Testis (tissue), 2 donors: ENCODE measurements at regions not wholly inside any gene's neighbourhood (a gene's known extent, or its start where the extent isn't known, plus 50 kb on each side); places are given as distances from the start of the nearest gene placed in this dataset.

Source experiments
- DNase-seq: peaks from one replicate; pipeline ENCODE4 v3.0.0-alpha.2; 2019
- H3K27ac ChIP-seq, 2 donors: fragments of 200-600 bp; sonication (generic); one replicate each; pipeline ENCODE4 v1.5.1; 2019
- H3K27me3 ChIP-seq: fragments of 200-600 bp; sonication (generic); one replicate; pipeline ENCODE4 v1.5.1; 2019
- H3K36me3 ChIP-seq: fragments of 200-600 bp; sonication (generic); one replicate; pipeline ENCODE4 v1.5.1; 2017; ENCODE audit warnings: low read depth; ENCODE audit errors: missing control alignments
- H3K4me1 ChIP-seq: fragments of 200-600 bp; sonication (generic); one replicate; pipeline ENCODE4 v1.5.1; 2019
- H3K4me3 ChIP-seq, 2 donors: fragments of 200-600 bp; sonication (generic); one replicate each; pipeline ENCODE4 v1.5.1; 2017 to 2019
- H3K9me3 ChIP-seq: fragments of 200-600 bp; sonication (generic); one replicate; pipeline ENCODE4 v1.5.1; 2017
- POLR2A ChIP-seq: fragments of 450-650 bp; IDR thresholded peaks from one replicate; pipeline ENCODE4 v1.6.1; 2017; ENCODE audit warnings: antibody characterized with exemption, mild to moderate bottlenecking, moderate library complexity
- WGBS, 2 donors: methylation state at CpG; one replicate each; pipeline ENCODE4 v1.1.5; 2018; 5-methylcytosine and 5-hydroxymethylcytosine counted together
- intact Hi-C: fragments of 100-400 bp; cut with DNase I; formaldehyde crosslinking; loops from one replicate; pipeline ENCODE4 v1.15.1; 2023; ENCODE audit warnings: low total_unique reads
- TF ChIP-seq, protein P1 (sequence below), 3 experiments: fragments of 450-650 bp in 2 of 3; fragments of 200-600 bp in 1 of 3; sonication (generic) in 1 of 3; IDR thresholded peaks; one replicate each; pipeline ENCODE4 v1.5.1; 2016 to 2019; ENCODE audit warnings: antibody characterized with exemption in 3 of 3, mild to moderate bottlenecking in 2 of 3, moderate library complexity in 1 of 3

DNA sequence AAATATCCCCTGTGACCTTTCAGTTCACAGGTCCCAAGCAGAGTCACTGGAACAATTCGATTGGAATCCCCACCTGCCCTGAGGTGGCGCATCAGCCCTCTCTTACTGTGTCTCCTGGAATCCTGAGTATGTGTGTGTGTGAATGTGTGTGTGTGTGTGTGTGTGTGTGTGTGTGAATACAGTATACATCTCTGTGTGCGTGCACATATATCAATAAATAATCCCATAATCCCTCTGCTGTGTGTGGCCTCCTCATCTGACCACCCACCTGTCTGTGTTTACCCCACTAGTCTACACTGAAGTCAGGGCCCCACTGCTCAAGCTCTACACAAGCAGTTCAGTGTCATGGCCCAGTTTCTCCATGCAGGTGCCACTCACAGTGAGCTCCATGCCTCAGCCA lies 187.4 kb downstream of the ERCC6L2 start:
- TF ChIP-seq POLR2A, result no peak
- TF ChIP-seq, protein P1, sequence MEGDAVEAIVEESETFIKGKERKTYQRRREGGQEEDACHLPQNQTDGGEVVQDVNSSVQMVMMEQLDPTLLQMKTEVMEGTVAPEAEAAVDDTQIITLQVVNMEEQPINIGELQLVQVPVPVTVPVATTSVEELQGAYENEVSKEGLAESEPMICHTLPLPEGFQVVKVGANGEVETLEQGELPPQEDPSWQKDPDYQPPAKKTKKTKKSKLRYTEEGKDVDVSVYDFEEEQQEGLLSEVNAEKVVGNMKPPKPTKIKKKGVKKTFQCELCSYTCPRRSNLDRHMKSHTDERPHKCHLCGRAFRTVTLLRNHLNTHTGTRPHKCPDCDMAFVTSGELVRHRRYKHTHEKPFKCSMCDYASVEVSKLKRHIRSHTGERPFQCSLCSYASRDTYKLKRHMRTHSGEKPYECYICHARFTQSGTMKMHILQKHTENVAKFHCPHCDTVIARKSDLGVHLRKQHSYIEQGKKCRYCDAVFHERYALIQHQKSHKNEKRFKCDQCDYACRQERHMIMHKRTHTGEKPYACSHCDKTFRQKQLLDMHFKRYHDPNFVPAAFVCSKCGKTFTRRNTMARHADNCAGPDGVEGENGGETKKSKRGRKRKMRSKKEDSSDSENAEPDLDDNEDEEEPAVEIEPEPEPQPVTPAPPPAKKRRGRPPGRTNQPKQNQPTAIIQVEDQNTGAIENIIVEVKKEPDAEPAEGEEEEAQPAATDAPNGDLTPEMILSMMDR (IDR thresholded peaks at IDR 0.05), result no peak
- no peaks in the 10 kb centered on the region for H3K9me3 ChIP-seq
- no peaks in the 10 kb centered on the region for H3K36me3 ChIP-seq
- 90 to 95% methylated on average over 3 of the region's 3 CpGs for WGBS, 2 donors
- no peak overlapping the region for H3K27ac ChIP-seq
- no peak overlapping the region for H3K4me3 ChIP-seq
- peaks cover 9% of the 10 kb centered on the region for H3K4me1 ChIP-seq
- intact Hi-C loops, result no loop called here
- H3K27me3 ChIP-seq, result no peaks in the 10 kb centered on the region
- DNase-seq, result no peak

DNA sequence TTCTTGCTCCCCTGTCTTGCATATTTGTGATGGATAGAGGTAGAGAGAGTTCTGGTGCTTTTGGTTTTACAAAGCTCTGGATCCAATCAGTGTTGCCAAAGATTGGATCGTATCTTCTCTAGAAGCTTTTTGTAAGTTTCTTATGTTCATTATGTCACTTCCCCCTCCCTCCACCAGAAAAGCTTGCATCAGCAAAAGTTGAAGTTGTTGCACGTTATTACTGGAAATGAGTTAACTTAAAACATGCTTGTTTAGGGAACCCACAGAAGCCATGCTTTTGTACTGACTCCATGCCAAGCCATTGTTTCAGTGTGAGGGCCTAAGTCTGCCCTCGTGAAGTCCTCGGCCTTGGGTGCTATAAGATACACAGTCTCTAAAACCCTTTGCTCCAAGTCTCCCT lies 186.5 kb downstream of the ERCC6L2 start:
- peak overlapping the region in 1 of 2 donors; percentile 30 for H3K27ac ChIP-seq
- intact Hi-C loops, result no loop called here
- DNase-seq, result no peak
- H3K36me3 ChIP-seq, result no peaks in the 10 kb centered on the region
- no peaks in the 10 kb centered on the region for H3K9me3 ChIP-seq
- no peaks in the 10 kb centered on the region for H3K27me3 ChIP-seq
- H3K4me1 ChIP-seq, result peaks cover 5% of the 10 kb centered on the region
- no peak overlapping the region for H3K4me3 ChIP-seq
- WGBS, 2 donors, result 51 to 55% methylated on average over 4 of the region's 4 CpGs
- TF ChIP-seq, protein P1 (IDR thresholded peaks at IDR 0.05), result no peak
- TF ChIP-seq POLR2A, result no peak

DNA sequence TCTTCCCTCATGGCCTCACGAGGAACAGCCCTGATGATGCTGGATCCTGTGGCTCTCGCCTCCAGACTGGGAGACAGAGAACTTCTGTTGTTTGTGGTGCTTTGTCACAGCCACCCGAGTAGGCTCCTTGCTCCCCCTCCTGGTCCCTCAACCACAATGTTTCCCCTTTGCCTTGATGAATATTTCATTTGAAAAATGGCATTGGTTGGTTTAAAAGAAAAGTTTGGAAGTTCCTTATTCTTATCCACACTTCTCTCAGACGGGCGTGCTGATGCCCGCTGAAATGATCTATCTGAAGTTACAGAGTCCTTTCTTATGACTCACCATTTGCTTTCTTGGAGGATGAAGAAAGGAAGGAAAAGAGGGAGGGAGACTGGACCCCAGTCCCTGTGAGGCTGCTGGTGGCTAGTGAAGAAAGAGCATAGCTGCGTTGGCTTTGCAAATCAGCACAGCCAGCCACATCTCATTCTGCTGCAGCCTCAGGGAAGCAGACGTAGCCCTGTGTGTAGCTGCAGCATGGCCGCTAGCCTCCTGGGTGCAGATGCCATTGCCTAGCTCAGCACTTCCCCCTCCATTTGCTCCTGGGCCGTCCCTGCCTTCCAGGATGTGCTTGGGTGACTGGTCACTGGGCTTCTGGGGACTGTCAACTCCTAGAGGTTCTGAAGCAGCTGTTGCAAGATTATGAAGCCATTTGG lies 185.9 kb downstream of the ERCC6L2 start:
- TF ChIP-seq, protein P1 (IDR thresholded peaks at IDR 0.05), result peak; percentile 41 to 62 (median 42)
- TF ChIP-seq POLR2A, result no peak
- H3K27ac ChIP-seq, result no peak overlapping the region
- no peaks in the 10 kb centered on the region for H3K27me3 ChIP-seq
- peaks cover 2% of the 10 kb centered on the region for H3K4me1 ChIP-seq
- DNase-seq, result peak; percentile 63
- H3K9me3 ChIP-seq, result no peaks in the 10 kb centered on the region
- no peaks in the 10 kb centered on the region for H3K36me3 ChIP-seq
- no peak overlapping the region for H3K4me3 ChIP-seq
- 52 to 54% methylated on average over 10 of the region's 10 CpGs for WGBS, 2 donors
- intact Hi-C loops, result no loop called here

DNA sequence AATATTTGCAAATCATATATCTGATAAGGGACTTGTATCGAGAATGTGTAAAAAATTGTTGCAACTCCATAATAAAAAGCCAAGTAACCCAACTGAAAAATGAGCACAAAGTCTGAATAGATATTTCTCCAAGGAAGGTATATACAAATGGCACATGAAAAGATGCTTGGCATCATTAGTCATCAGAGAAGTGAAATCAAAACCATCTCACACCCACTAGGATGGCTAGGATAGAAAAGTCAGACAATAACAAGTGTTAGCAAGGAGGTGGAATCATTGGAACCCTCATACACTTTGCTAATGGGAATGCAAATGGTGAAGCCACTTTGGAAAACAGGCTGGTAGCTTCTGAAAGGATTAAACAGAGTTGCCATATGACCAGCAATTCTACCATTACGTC lies 182.7 kb downstream of the ERCC6L2 start:
- DNase-seq, result no peak
- TF ChIP-seq, protein P1 (IDR thresholded peaks at IDR 0.05), result no peak
- no peak for TF ChIP-seq POLR2A
- no peaks in the 10 kb centered on the region for H3K4me1 ChIP-seq
- H3K4me3 ChIP-seq, result no peak overlapping the region
- no peak overlapping the region for H3K27ac ChIP-seq
- no peaks in the 10 kb centered on the region for H3K27me3 ChIP-seq
- WGBS, 2 donors, result 77 to 87% methylated on average over 2 of the region's 2 CpGs
- intact Hi-C loops, result no loop called here
- no peaks in the 10 kb centered on the region for H3K9me3 ChIP-seq
- H3K36me3 ChIP-seq, result no peaks in the 10 kb centered on the region

DNA sequence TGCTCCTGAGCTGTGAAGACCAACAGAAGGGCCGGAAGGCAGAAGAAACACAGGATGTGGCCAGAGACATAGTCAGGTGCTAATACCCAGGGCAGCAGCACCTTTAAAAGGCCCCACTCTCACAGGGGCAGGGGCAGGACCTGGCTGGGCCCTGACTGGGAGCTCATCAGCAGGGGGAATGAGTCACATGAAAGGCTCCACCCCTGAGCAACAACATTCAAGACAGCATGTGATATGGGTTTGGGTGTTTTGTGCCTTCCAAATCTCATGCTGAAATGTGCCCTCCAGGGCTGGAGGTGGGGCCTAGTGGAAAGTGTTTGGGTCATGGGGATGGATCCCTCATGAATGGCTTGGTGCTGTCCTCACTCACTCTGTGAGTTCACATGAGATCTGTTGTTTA lies 181.7 kb downstream of the ERCC6L2 start:
- Histone ChIP-seq H3K36me3 (no peaks in the 10 kb centered on the region), H3K27ac (no peak overlapping the region), H3K4me3 (no peak overlapping the region), H3K4me1 (peaks cover 9% of the 10 kb centered on the region), H3K27me3 (no peaks in the 10 kb centered on the region), H3K9me3 (no peaks in the 10 kb centered on the region)
- 92 to 100% methylated on average over 1 of the region's 1 CpG for WGBS, 2 donors
- intact Hi-C loops, result no loop called here
- TF ChIP-seq POLR2A, result no peak
- TF ChIP-seq, protein P1 (IDR thresholded peaks at IDR 0.05), result no peak
- no peak for DNase-seq
